Sigmoid colon (tissue), 6 donors: ENCODE measurements at regions not wholly inside any gene's neighbourhood (a gene's known extent, or its start where the extent isn't known, plus 50 kb on each side); places are given as distances from the start of the nearest gene placed in this dataset.

ENCODE experiments used
- DNase-seq: peaks from one replicate; pipeline ENCODE4 v3.0.0-alpha.2; 2019
- H3K27ac ChIP-seq, 4 donors: fragments of 200-600 bp; sonication (generic); one replicate each; pipeline ENCODE4 v1.5.1; 2016 to 2019; ENCODE audit warnings: mild to moderate bottlenecking in 1 of 4
- H3K27me3 ChIP-seq, 3 donors: fragments of 200-600 bp; sonication (generic); one replicate each; pipeline ENCODE4 v1.5.1; 2019; ENCODE audit warnings: mild to moderate bottlenecking in 1 of 3
- H3K36me3 ChIP-seq, 4 donors: fragments of 200-600 bp; sonication (generic); one replicate each; pipeline ENCODE4 v1.5.1; 2016 to 2019
- H3K4me1 ChIP-seq, 4 donors: fragments of 200-600 bp; sonication (generic); one replicate each; pipeline ENCODE4 v1.5.1; 2017 to 2019
- H3K4me3 ChIP-seq, 4 donors: fragments of 200-600 bp; sonication (generic); one replicate each; pipeline ENCODE4 v1.5.1; 2017 to 2019; ENCODE audit warnings: mild to moderate bottlenecking in 2 of 4, moderate library complexity in 1 of 4
- H3K9me3 ChIP-seq, 4 donors: fragments of 200-600 bp in 3 of 4; sonication (generic) in 3 of 4; one replicate each; pipeline versions ENCODE4 v1.5.1 to v1.6.1; 2013 to 2019
- EP300 ChIP-seq, 4 donors: sonication (generic); formaldehyde crosslinking; IDR thresholded peaks; one replicate each; pipeline ENCODE4 v1.6.1; 2017; ENCODE audit warnings: antibody characterized with exemption in 4 of 4
- POLR2A ChIP-seq, 2 donors: fragments of 450-650 bp; IDR thresholded peaks; one replicate each; pipeline ENCODE4 v1.6.1; 2016; ENCODE audit warnings: antibody characterized with exemption in 2 of 2, mild to moderate bottlenecking in 2 of 2, moderate library complexity in 2 of 2
- POLR2AphosphoS5 ChIP-seq, 4 donors: sonication (generic); formaldehyde crosslinking; IDR thresholded peaks; one replicate each; pipeline ENCODE4 v1.6.1; 2017; ENCODE audit warnings: antibody characterized with exemption in 4 of 4
- WGBS, 2 donors: extraction: QIAGEN DNeasy Blood & Tissue Kit; methylation state at CpG; one replicate each; pipeline ENCODE4 v1.1.7; 2013; 5-methylcytosine and 5-hydroxymethylcytosine counted together
- intact Hi-C: fragments of 100-400 bp; cut with DNase I; formaldehyde crosslinking; loops from one replicate; pipeline ENCODE4 v1.15.1; 2023
- TF ChIP-seq, protein P1 (sequence below), 4 experiments: fragments of 450-650 bp in 3 of 4; fragments of 200-600 bp in 1 of 4; IDR thresholded peaks; one replicate each; pipeline ENCODE4 v1.5.1; 2016 to 2019; ENCODE audit warnings: antibody characterized with exemption in 4 of 4, mild to moderate bottlenecking in 3 of 4, moderate library complexity in 2 of 4
- donor health status: healthy with polysubstance abuse.
- donor health status: healthy.

DNA sequence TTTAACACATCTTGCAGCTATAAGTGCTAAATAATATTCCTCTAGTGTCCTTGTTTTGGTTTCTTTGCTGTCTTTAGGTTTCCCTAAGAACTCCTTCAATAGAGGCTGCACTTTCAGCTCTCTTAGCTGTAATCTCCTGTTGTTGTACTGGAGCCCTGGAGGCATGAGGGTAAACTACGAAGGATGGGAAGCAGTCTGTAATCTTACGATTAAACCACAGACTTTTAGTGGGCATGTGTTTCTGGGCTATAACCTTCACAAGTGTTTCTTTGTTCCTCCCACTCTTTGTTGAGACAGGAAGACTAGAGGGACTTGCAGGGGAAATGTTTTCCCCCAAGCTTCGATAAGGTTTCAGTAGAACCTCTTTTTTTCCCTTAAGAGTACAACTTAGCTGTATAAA lies 1058.1 kb downstream of the NSUN3 start:
- Histone ChIP-seq H3K36me3 (no peaks in the 10 kb centered on the region), H3K27me3 (no peaks in the 10 kb centered on the region), H3K9me3 (no peaks in the 10 kb centered on the region), H3K4me3 (no peak overlapping the region), H3K27ac (no peak overlapping the region), H3K4me1 (no peaks in the 10 kb centered on the region)
- 51 to 80% methylated on average over 3 of the region's 3 CpGs for WGBS, 2 donors
- TF ChIP-seq, protein P1, sequence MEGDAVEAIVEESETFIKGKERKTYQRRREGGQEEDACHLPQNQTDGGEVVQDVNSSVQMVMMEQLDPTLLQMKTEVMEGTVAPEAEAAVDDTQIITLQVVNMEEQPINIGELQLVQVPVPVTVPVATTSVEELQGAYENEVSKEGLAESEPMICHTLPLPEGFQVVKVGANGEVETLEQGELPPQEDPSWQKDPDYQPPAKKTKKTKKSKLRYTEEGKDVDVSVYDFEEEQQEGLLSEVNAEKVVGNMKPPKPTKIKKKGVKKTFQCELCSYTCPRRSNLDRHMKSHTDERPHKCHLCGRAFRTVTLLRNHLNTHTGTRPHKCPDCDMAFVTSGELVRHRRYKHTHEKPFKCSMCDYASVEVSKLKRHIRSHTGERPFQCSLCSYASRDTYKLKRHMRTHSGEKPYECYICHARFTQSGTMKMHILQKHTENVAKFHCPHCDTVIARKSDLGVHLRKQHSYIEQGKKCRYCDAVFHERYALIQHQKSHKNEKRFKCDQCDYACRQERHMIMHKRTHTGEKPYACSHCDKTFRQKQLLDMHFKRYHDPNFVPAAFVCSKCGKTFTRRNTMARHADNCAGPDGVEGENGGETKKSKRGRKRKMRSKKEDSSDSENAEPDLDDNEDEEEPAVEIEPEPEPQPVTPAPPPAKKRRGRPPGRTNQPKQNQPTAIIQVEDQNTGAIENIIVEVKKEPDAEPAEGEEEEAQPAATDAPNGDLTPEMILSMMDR (IDR thresholded peaks at IDR 0.05), result no peak
- no peak for TF ChIP-seq EP300 (IDR thresholded peaks at IDR 0.05)
- TF ChIP-seq POLR2AphosphoS5 (IDR thresholded peaks at IDR 0.05), result no peak
- no peak for TF ChIP-seq POLR2A (IDR thresholded peaks at IDR 0.05)
- intact Hi-C loops, result no loop called here
- DNase-seq, result no peak

DNA sequence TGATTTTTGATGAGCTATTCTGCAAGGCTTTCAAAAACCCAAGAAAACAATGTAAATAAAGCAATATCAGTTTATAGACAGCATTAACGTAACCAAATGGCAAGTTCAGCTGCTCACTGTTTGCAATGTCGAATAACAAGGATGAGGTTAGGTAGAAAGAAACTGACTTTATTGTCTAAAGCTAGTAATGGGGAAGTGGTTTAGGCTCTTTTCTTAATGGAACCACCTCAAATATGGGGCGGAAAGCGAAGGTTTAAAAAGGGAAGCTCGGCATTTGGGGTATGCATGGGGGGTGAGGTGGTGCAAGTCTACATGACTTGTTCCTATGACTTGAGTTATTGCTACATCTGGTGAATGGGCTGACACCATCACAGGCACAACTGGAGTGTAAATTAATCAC lies 1060.2 kb downstream of the NSUN3 start:
- H3K9me3 ChIP-seq, result no peaks in the 10 kb centered on the region
- TF ChIP-seq POLR2A (IDR thresholded peaks at IDR 0.05) (no peak), EP300 (IDR thresholded peaks at IDR 0.05) (no peak), POLR2AphosphoS5 (IDR thresholded peaks at IDR 0.05) (no peak)
- TF ChIP-seq, protein P1 (IDR thresholded peaks at IDR 0.05), result no peak
- no peaks in the 10 kb centered on the region for H3K27me3 ChIP-seq
- no peak overlapping the region for H3K4me3 ChIP-seq
- H3K36me3 ChIP-seq, result no peaks in the 10 kb centered on the region
- intact Hi-C loops, result no loop called here
- DNase-seq, result no peak
- 67 to 70% methylated on average over 5 of the region's 5 CpGs for WGBS, 2 donors
- H3K4me1 ChIP-seq, result no peaks in the 10 kb centered on the region
- H3K27ac ChIP-seq, result no peak overlapping the region

GRCh38 chr3:95134693-95135413 lies 1072.0 kb downstream of the NSUN3 start:
- Histone ChIP-seq H3K36me3 (no peaks in the 10 kb centered on the region), H3K27me3 (no peaks in the 10 kb centered on the region), H3K4me3 (no peak overlapping the region), H3K4me1 (peaks cover 0 to 22% (median 11%) of the 10 kb centered on the region in 4 donors), H3K27ac (peak overlapping the region in 3 of 4 donors; percentile 37 to 68 (median 42)), H3K9me3 (no peaks in the 10 kb centered on the region)
- intact Hi-C loops, result no loop called here
- no peak for DNase-seq
- 94 to 95% methylated on average over 3 of the region's 3 CpGs for WGBS, 2 donors
- TF ChIP-seq, protein P1 (IDR thresholded peaks at IDR 0.05), result no peak
- peak in 1 of 4 donors; percentile 19 for TF ChIP-seq POLR2AphosphoS5 (IDR thresholded peaks at IDR 0.05)

- WGBS, 2 donors, result 89 to 94% methylated on average over 3 of the region's 3 CpGs
Measured at GRCh38 chr3:95148107-95148506, 1085.2 kb downstream of the NSUN3 start.

More at GRCh38 chr3:95148107-95148506, 1085.2 kb downstream of the NSUN3 start:
- DNase-seq, result no peak
- no peaks in the 10 kb centered on the region for H3K4me1 ChIP-seq
- H3K9me3 ChIP-seq, result no peaks in the 10 kb centered on the region
- H3K27ac ChIP-seq, result no peak overlapping the region
- H3K27me3 ChIP-seq, result no peaks in the 10 kb centered on the region
- no peak overlapping the region for H3K4me3 ChIP-seq
- TF ChIP-seq POLR2A (IDR thresholded peaks at IDR 0.05), result no peak
- TF ChIP-seq, protein P1 (IDR thresholded peaks at IDR 0.05), result no peak
- no peak for TF ChIP-seq POLR2AphosphoS5 (IDR thresholded peaks at IDR 0.05)
- no peak for TF ChIP-seq EP300 (IDR thresholded peaks at IDR 0.05)
- intact Hi-C loops, result no loop called here
- H3K36me3 ChIP-seq, result no peaks in the 10 kb centered on the region
